Muscle layer of duodenum (tissue), 2 donors: ENCODE measurements at regions not wholly inside any gene's neighbourhood (a gene's known extent, or its start where the extent isn't known, plus 50 kb on each side); places are given as distances from the start of the nearest gene placed in this dataset.

Experiments used
- H3K27ac ChIP-seq: one replicate; pipeline ENCODE4 v1.7.0; 2013; ENCODE audit warnings: mild to moderate bottlenecking, low read length
- H3K27me3 ChIP-seq: one replicate; pipeline ENCODE4 v1.7.0; 2013; ENCODE audit warnings: low read depth, mild to moderate bottlenecking, control low read depth, low read length
- H3K36me3 ChIP-seq, 2 donors: one replicate each; pipeline ENCODE4 v1.7.0; 2013; ENCODE audit warnings: low read length in 2 of 2, control low read depth in 1 of 2, mild to moderate bottlenecking in 1 of 2; ENCODE audit not compliant: insufficient read depth in 2 of 2, control insufficient read depth in 1 of 2
- H3K4me1 ChIP-seq, 2 donors: one replicate each; pipeline ENCODE4 v1.7.0; 2013; ENCODE audit warnings: low read length in 2 of 2, mild to moderate bottlenecking in 2 of 2, control low read depth in 1 of 2, moderate library complexity in 1 of 2; ENCODE audit not compliant: insufficient read depth in 2 of 2, control insufficient read depth in 1 of 2
- H3K4me3 ChIP-seq, 2 donors: one replicate each; pipeline ENCODE4 v1.7.0; 2013; ENCODE audit warnings: low read length in 2 of 2, low read depth in 1 of 2, mild to moderate bottlenecking in 1 of 2
- H3K9me3 ChIP-seq, 2 donors: one replicate each; pipeline ENCODE4 v1.7.0; 2013; ENCODE audit warnings: low read length in 2 of 2, control low read depth in 1 of 2, mild to moderate bottlenecking in 1 of 2; ENCODE audit not compliant: control insufficient read depth in 1 of 2
- donor health status: healthy.

GRCh38 chr1:55896210-55896609, 681.0 kb upstream of the USP24 start:
- H3K27me3 ChIP-seq = no peaks in the 10 kb centered on the region
- no peak overlapping the region for H3K27ac ChIP-seq
- H3K4me3 ChIP-seq = no peak overlapping the region
- peaks cover 11 to 20% of the 10 kb centered on the region in 2 donors for H3K9me3 ChIP-seq
- no peaks in the 10 kb centered on the region for H3K36me3 ChIP-seq
- H3K4me1 ChIP-seq = no peaks in the 10 kb centered on the region

GRCh38 chr1:55894521-55894920, 679.4 kb upstream of the USP24 start:
- Histone ChIP-seq H3K27ac (no peak overlapping the region), H3K4me1 (no peaks in the 10 kb centered on the region), H3K36me3 (no peaks in the 10 kb centered on the region), H3K4me3 (no peak overlapping the region), H3K9me3 (peaks cover 11 to 20% of the 10 kb centered on the region in 2 donors), H3K27me3 (no peaks in the 10 kb centered on the region)

DNA sequence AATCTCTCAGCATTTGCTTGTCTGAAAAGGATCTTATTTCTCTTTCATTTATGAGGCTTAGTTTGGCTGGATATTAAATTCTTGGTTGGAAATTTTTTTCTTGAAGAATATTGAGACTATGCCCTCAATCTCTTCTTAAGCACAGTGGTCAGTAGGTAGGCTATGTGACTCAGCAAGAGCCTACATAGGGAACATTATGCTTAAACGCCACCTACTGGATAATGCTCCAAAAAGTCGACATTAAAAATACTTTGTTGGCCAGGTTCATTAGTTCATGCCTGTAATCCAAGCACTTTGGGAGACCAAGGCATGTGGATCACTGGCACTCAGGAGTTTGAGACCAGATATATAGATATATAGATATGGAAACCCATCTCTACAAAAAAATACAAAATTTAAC, 678.0 kb upstream of the USP24 start:
- Histone ChIP-seq H3K4me3 (no peak overlapping the region), H3K4me1 (no peaks in the 10 kb centered on the region), H3K36me3 (no peaks in the 10 kb centered on the region), H3K9me3 (peaks cover 11 to 20% of the 10 kb centered on the region in 2 donors), H3K27me3 (no peaks in the 10 kb centered on the region), H3K27ac (no peak overlapping the region)

GRCh38 chr1:55888685-55889317, 673.6 kb upstream of the USP24 start:
- H3K36me3 ChIP-seq = no peaks in the 10 kb centered on the region
- H3K27ac ChIP-seq = no peak overlapping the region
- H3K9me3 ChIP-seq = peaks cover 4 to 17% of the 10 kb centered on the region in 2 donors
- no peaks in the 10 kb centered on the region for H3K4me1 ChIP-seq
- no peak overlapping the region for H3K4me3 ChIP-seq
- H3K27me3 ChIP-seq = no peaks in the 10 kb centered on the region

DNA sequence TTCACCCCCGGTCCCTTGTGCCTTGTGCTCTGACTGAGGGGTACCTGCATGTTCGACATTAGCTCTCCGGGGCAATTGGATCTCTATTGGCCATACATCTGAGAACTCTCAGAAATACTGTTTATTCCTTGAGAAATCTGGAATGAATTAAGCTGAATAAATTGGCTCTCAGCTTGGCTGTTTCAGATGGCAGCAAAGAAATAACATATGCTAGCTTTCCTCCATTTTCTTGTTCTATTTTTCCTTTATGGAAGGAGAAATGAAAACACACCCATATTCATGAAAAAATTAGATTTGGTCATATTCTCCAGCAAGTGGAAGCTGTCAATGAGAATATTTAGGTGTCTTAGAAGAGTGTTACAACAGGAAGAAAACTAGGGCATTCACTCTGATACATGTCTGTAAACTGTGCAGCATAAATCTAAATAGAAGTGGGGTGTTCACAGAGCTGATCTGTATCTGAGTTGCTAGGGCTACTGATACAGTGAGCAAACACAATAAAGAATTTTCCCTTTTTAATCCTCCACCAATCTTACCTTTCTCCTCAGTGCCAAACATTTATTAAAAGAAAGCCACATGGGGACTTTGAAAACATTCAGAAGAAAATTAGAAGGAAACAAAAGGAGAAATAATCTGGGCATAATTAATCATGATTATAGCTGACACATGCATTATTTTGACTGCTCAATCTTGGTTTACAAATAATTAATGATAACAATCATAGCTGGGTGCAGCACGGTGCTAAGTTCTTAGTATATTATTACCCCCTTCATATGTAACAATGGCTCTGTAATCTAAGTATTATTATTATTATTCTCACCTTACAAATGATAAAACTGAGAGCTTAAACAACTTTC, 671.9 kb upstream of the USP24 start:
- no peaks in the 10 kb centered on the region for H3K36me3 ChIP-seq
- H3K9me3 ChIP-seq = peaks cover 0 to under 1% of the 10 kb centered on the region in 2 donors
- no peaks in the 10 kb centered on the region for H3K4me1 ChIP-seq
- no peak overlapping the region for H3K27ac ChIP-seq
- H3K4me3 ChIP-seq = no peak overlapping the region
- H3K27me3 ChIP-seq = no peaks in the 10 kb centered on the region

- H3K27ac ChIP-seq = no peak overlapping the region
- no peaks in the 10 kb centered on the region for H3K4me1 ChIP-seq
- no peak overlapping the region for H3K4me3 ChIP-seq
- no peaks in the 10 kb centered on the region for H3K27me3 ChIP-seq
- no peaks in the 10 kb centered on the region for H3K9me3 ChIP-seq
- no peaks in the 10 kb centered on the region for H3K36me3 ChIP-seq
Observed at GRCh38 chr1:55885619-55886018, 670.5 kb upstream of the USP24 start.

DNA sequence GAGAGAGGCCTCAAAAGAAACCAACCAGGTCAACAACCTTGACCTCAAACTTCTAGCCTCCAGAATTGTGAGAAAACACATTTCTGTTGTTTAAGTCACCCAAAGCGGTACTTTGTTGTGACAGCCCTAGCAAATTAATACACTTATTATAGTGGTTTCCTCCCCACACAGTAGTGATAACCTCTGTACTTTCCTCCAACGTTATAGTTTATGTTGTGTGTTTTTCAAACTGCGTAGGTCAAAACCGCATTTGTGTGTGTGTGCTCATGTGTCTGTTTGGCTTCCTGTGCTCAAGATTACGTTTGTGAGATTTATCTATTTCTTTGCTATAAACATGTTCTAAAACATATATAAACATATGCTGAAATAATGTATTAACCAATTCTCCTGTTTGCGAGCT, 667.8 kb upstream of the USP24 start:
- Histone ChIP-seq H3K36me3 (no peaks in the 10 kb centered on the region), H3K4me1 (no peaks in the 10 kb centered on the region), H3K27ac (no peak overlapping the region)

GRCh38 chr1:55879346-55879745, 664.2 kb upstream of the USP24 start:
- no peaks in the 10 kb centered on the region for H3K27me3 ChIP-seq
- no peaks in the 10 kb centered on the region for H3K9me3 ChIP-seq
- H3K36me3 ChIP-seq = no peaks in the 10 kb centered on the region
- H3K27ac ChIP-seq = no peak overlapping the region
- no peaks in the 10 kb centered on the region for H3K4me1 ChIP-seq
- H3K4me3 ChIP-seq = no peak overlapping the region

More for the DNA sequence above, 667.8 kb upstream of the USP24 start:
- H3K27me3 ChIP-seq = no peaks in the 10 kb centered on the region
- H3K9me3 ChIP-seq = no peaks in the 10 kb centered on the region
- H3K4me3 ChIP-seq = no peak overlapping the region

- H3K9me3 ChIP-seq = no peaks in the 10 kb centered on the region
- H3K36me3 ChIP-seq = no peaks in the 10 kb centered on the region
- H3K4me1 ChIP-seq = no peaks in the 10 kb centered on the region
- no peak overlapping the region for H3K4me3 ChIP-seq
- no peaks in the 10 kb centered on the region for H3K27me3 ChIP-seq
- no peak overlapping the region for H3K27ac ChIP-seq
Observed at GRCh38 chr1:55877437-55878232, 662.5 kb upstream of the USP24 start.

GRCh38 chr1:55876276-55877060, 661.3 kb upstream of the USP24 start:
- Histone ChIP-seq H3K4me3 (no peak overlapping the region), H3K4me1 (no peaks in the 10 kb centered on the region), H3K27ac (no peak overlapping the region), H3K9me3 (no peaks in the 10 kb centered on the region), H3K27me3 (no peaks in the 10 kb centered on the region), H3K36me3 (no peaks in the 10 kb centered on the region)

DNA sequence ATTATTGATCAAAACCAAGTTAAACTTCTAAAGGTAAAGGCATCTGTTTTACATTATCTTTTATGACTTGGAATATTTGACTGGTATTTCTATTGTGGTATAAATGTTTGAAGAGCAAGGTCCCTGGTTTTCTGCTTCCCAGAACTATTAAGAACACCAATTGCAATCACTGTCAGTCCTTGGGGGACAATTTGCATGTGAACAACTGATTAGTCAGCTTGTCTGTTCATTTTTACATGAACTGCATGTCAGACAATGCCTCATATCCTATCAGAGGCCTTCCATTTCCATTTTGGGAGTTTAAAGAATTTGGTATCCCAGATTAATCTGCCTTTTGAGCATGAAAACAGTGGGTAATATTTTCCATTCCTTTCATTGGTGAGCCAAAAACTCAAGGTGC, 654.9 kb upstream of the USP24 start:
- H3K27me3 ChIP-seq = no peaks in the 10 kb centered on the region
- no peak overlapping the region for H3K27ac ChIP-seq
- H3K36me3 ChIP-seq = no peaks in the 10 kb centered on the region
- H3K4me3 ChIP-seq = no peak overlapping the region
- no peaks in the 10 kb centered on the region for H3K4me1 ChIP-seq
- no peaks in the 10 kb centered on the region for H3K9me3 ChIP-seq
